Smooth muscle cell (in vitro differentiated cells): ENCODE measurements at regions not wholly inside any gene's neighbourhood (a gene's known extent, or its start where the extent isn't known, plus 50 kb on each side); places are given as distances from the start of the nearest gene placed in this dataset.

ENCODE experiments used
- DNase-seq: peaks from one replicate; lab custom pipeline; 2025; ENCODE audit not compliant: unreplicated experiment; lab: John Stamatoyannopoulos, UW
- H2AFZ ChIP-seq: fragments of 200-600 bp; sonication (generic); 2 replicates; pipeline ENCODE4 v1.6.0; 2016; ENCODE audit warnings: antibody characterized with exemption, low read depth, mild to moderate bottlenecking
- H3F3A ChIP-seq: fragments of 200-600 bp; sonication (generic); 2 replicates; pipeline ENCODE4 v1.6.0; 2017; ENCODE audit warnings: antibody characterized with exemption, low read depth
- H3K27ac ChIP-seq: fragments of 200-600 bp; sonication (generic); 2 replicates; pipeline ENCODE4 v1.5.1; 2016; ENCODE audit warnings: low read depth, mild to moderate bottlenecking
- H3K27me3 ChIP-seq: fragments of 200-600 bp; sonication (generic); 2 replicates; pipeline ENCODE4 v1.6.1; 2016; ENCODE audit warnings: low read depth, mild to moderate bottlenecking
- H3K36me3 ChIP-seq: fragments of 200-600 bp; sonication (generic); 2 replicates; pipeline ENCODE4 v1.5.1; 2016; ENCODE audit warnings: low read depth
- H3K4me1 ChIP-seq: fragments of 200-600 bp; sonication (generic); 2 replicates; pipeline ENCODE4 v1.5.1; 2016; ENCODE audit warnings: low read depth
- H3K4me2 ChIP-seq: fragments of 200-600 bp; sonication (generic); 2 replicates; pipeline ENCODE4 v1.6.0; 2016; ENCODE audit warnings: mild to moderate bottlenecking
- H3K4me3 ChIP-seq: fragments of 200-600 bp; sonication (generic); 2 replicates; pipeline ENCODE4 v1.5.1; 2016; ENCODE audit warnings: mild to moderate bottlenecking
- H3K79me2 ChIP-seq: fragments of 200-600 bp; sonication (generic); 2 replicates; pipeline ENCODE4 v1.6.0; 2016; ENCODE audit warnings: low read depth, mild to moderate bottlenecking
- H3K9ac ChIP-seq: fragments of 200-600 bp; sonication (generic); 2 replicates; pipeline ENCODE4 v1.6.0; 2016; ENCODE audit warnings: low read depth
- H3K9me3 ChIP-seq: fragments of 200-600 bp; sonication (generic); replicated peaks from 2 replicates; pipeline ENCODE4 v1.5.1; 2016; ENCODE audit warnings: low read depth
- H4K20me1 ChIP-seq: fragments of 200-600 bp; sonication (generic); 2 replicates; pipeline ENCODE4 v1.6.0; 2016; ENCODE audit warnings: low read depth
- CTCF ChIP-seq: fragments of 200-600 bp; sonication (generic); IDR thresholded peaks from 2 replicates; pipeline ENCODE4 v1.5.1; 2017; ENCODE audit warnings: borderline replicate concordance, mild to moderate bottlenecking, antibody characterized with exemption; ENCODE audit not compliant: insufficient read depth, poor library complexity, severe bottlenecking
- WGBS: methylation state at CpG from one replicate; pipeline ENCODE4 v1.1.7; 2016; ENCODE audit warnings: low lambda C conversion rate; 5-methylcytosine and 5-hydroxymethylcytosine counted together

DNA sequence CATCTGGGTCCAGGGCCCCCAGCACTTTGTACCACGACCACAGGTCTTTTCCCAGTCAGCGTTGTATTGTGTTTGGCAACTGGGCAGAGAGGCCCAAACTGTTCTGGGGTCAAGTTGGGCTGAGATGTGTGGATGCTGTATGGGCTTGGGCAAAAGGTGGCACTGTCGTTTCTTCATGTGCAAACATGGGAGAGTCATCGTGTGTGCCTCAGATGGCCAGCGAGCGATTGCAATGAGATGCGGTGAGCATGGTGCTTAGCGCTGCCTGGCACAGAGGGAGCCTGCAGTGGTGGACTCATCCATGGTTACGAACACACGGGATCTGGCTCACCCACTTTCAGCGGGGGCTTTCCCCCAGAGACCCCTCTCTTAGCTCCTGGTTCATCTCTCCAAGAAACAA lies 120.4 kb upstream of the SORCS3 start:
- 93% methylated on average over 11 of the region's 11 CpGs for WGBS
- Histone ChIP-seq H3K9me3 (no peaks in the 10 kb centered on the region), H3F3A (no peaks in the 10 kb centered on the region), H4K20me1 (no peaks in the 10 kb centered on the region), H3K4me1 (no peaks in the 10 kb centered on the region), H3K4me2 (no peak overlapping the region), H3K36me3 (no peaks in the 10 kb centered on the region), H3K9ac (no peak overlapping the region), H3K79me2 (no peaks in the 10 kb centered on the region), H3K4me3 (no peak overlapping the region), H3K27ac (no peak overlapping the region), H3K27me3 (peaks cover 8% of the 10 kb centered on the region), H2AFZ (no peak overlapping the region)
- no peak for TF ChIP-seq CTCF
- no peak for DNase-seq

DNA sequence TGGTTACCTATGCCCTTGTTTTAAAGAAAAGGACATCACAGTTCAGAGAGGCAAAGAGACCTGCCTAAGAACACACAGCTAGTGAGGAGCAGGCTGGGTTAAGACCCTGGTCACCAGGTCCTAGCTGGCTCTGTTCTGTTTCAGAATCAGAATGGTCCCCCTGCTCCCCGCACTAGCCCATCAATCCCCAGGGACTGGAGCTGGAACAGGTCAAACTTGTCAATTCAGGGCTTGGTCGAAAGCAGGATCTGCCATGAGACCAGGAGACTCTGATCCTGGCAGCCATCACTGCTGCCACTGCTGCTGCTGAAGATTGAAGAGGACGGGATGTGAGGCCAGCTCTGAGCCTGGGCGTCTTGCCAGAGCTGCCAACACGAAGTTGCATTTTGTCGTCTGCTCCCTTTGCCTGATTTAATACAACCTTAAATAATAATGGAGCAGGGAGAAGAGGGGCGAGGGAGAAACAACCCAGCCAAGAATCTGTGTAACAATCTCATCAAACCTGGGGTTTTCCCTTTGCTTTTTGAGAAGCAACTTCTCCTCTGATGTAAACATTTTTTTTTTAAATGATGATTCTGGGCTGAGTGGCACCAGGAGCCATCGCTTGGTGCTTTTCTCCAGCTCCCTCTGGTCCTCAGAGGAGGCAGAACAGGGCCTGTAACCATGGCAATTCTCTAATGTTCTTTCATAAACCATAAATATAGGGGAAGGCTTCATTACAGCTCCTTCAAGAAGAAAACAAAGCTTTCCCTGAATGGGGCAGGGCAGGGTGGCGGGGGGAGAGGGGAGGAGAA lies 119.0 kb upstream of the SORCS3 start:
- H3K27me3 ChIP-seq: peaks cover 8% of the 10 kb centered on the region
- H4K20me1 ChIP-seq: no peaks in the 10 kb centered on the region
- H3K27ac ChIP-seq: no peak overlapping the region
- no peaks in the 10 kb centered on the region for H3K36me3 ChIP-seq
- no peaks in the 10 kb centered on the region for H3K4me1 ChIP-seq
- H3K79me2 ChIP-seq: no peaks in the 10 kb centered on the region
- H3K4me2 ChIP-seq: no peak overlapping the region
- WGBS: 81% methylated on average over 9 of the region's 9 CpGs
- H3K4me3 ChIP-seq: no peak overlapping the region
- no peak for TF ChIP-seq CTCF
- H3K9ac ChIP-seq: no peak overlapping the region
- no peaks in the 10 kb centered on the region for H3K9me3 ChIP-seq
- H2AFZ ChIP-seq: no peak overlapping the region
- H3F3A ChIP-seq: no peaks in the 10 kb centered on the region
- no peak for DNase-seq

- Histone ChIP-seq H3F3A (no peaks in the 10 kb centered on the region), H3K27me3 (no peaks in the 10 kb centered on the region), H3K79me2 (no peaks in the 10 kb centered on the region), H3K36me3 (no peaks in the 10 kb centered on the region), H3K4me3 (no peak overlapping the region), H4K20me1 (no peaks in the 10 kb centered on the region), H3K4me2 (no peak overlapping the region), H2AFZ (no peak overlapping the region), H3K9ac (no peak overlapping the region), H3K9me3 (no peaks in the 10 kb centered on the region), H3K27ac (no peak overlapping the region), H3K4me1 (no peaks in the 10 kb centered on the region)
- WGBS: 95% methylated on average over 2 of the region's 2 CpGs
- no peak for DNase-seq
- no peak for TF ChIP-seq CTCF
Measured at GRCh38 chr10:104526188-104526587, 114.9 kb upstream of the SORCS3 start.

- Histone ChIP-seq H3K79me2 (no peaks in the 10 kb centered on the region), H3K36me3 (no peaks in the 10 kb centered on the region), H3K4me3 (no peak overlapping the region), H3K9me3 (no peaks in the 10 kb centered on the region), H2AFZ (no peak overlapping the region), H3K4me1 (no peaks in the 10 kb centered on the region), H3K4me2 (no peak overlapping the region), H3K9ac (no peak overlapping the region), H3K27ac (no peak overlapping the region), H4K20me1 (no peaks in the 10 kb centered on the region), H3F3A (no peaks in the 10 kb centered on the region), H3K27me3 (no peaks in the 10 kb centered on the region)
- no peak for DNase-seq
- WGBS: 56% methylated on average over 1 of the region's 1 CpG
- no peak for TF ChIP-seq CTCF
Measured at GRCh38 chr10:104527013-104527412, 114.1 kb upstream of the SORCS3 start.
